HG03354 (cell line): ENCODE measurements at regions not wholly inside any gene's neighbourhood (a gene's known extent, or its start where the extent isn't known, plus 50 kb on each side); places are given as distances from the start of the nearest gene placed in this dataset.

Experiments used
- ATAC-seq: cut with Tn5 transposase; IDR thresholded peaks from one replicate; pipeline ENCODE4 v1.9.1; 2021; ENCODE audit warnings: mild to moderate bottlenecking; ENCODE audit not compliant: unreplicated experiment, poor library complexity, severe bottlenecking

GRCh38 chr5:87499478-87500410, 87.0 kb upstream of the CCNH start:
- no peak for ATAC-seq
